Aorta (tissue), 5 donors: ENCODE measurements at regions not wholly inside any gene's neighbourhood (a gene's known extent, or its start where the extent isn't known, plus 50 kb on each side); places are given as distances from the start of the nearest gene placed in this dataset.
"Not testable (repeated sequence)": the region's sequence is repeated elsewhere in the genome, so short reads cannot be mapped to it uniquely, and the experiment has no call there.

Experiments
- ATAC-seq: fragments of 200-7000 bp; cut with Tn5 transposase; one replicate; pipeline ENCODE4 v1.9.1; 2022; ENCODE audit warnings: moderate library complexity; ENCODE audit not compliant: low FRiP score
- DNase-seq, 2 donors: peaks; one replicate each; pipeline ENCODE4 v3.0.0-alpha.2; 2020
- H3K27ac ChIP-seq, 2 donors: one replicate each; pipeline ENCODE4 v1.5.1; 2013; ENCODE audit warnings: low read length in 2 of 2, mild to moderate bottlenecking in 2 of 2, moderate library complexity in 2 of 2, control low read depth in 1 of 2, inconsistent platforms in 1 of 2, low read depth in 1 of 2
- H3K27me3 ChIP-seq, 2 donors: one replicate each; pipeline ENCODE4 v1.6.1; 2013; ENCODE audit warnings: control low read depth in 1 of 2, low read length in 1 of 2, mild to moderate bottlenecking in 1 of 2, moderate library complexity in 1 of 2; ENCODE audit not compliant: insufficient read depth in 2 of 2, control insufficient read depth in 1 of 2
- H3K36me3 ChIP-seq, 2 donors: one replicate each; pipeline ENCODE4 v1.6.1; 2013; ENCODE audit warnings: control low read depth in 1 of 2, low read length in 1 of 2, mild to moderate bottlenecking in 1 of 2; ENCODE audit not compliant: insufficient read depth in 2 of 2, control insufficient read depth in 1 of 2
- H3K4me1 ChIP-seq, 2 donors: one replicate each; pipeline ENCODE4 v1.6.1; 2013; ENCODE audit warnings: low read length in 2 of 2, control low read depth in 1 of 2, mild to moderate bottlenecking in 1 of 2, moderate library complexity in 1 of 2; ENCODE audit not compliant: insufficient read depth in 2 of 2, control insufficient read depth in 1 of 2
- H3K4me3 ChIP-seq, 2 donors: one replicate each; pipeline ENCODE4 v1.5.1; 2013; ENCODE audit warnings: low read length in 2 of 2, control low read depth in 1 of 2, mild to moderate bottlenecking in 1 of 2
- H3K9me3 ChIP-seq: one replicate; pipeline ENCODE4 v1.6.1; 2013; ENCODE audit warnings: mild to moderate bottlenecking, low read length; ENCODE audit not compliant: control insufficient read depth
- WGBS, 2 donors: extraction: QIAGEN DNeasy Blood & Tissue Kit; methylation state at CpG; one replicate each; pipeline ENCODE4 v1.1.7; 2013; 5-methylcytosine and 5-hydroxymethylcytosine counted together
- intact Hi-C, 2 donors: fragments of 100-400 bp; cut with DNase I; formaldehyde crosslinking; loops; one replicate each; pipeline versions ENCODE4 v1.14.2 to v1.15.0; 2022
- donor health status: healthy with polysubstance abuse.
- donor health status: Bipolar disorder and iron deficiency.
- donor health status: DM: no; HTN: no; CAD: no.
- donor health status: DM: no; HTN: no; CAD: no.
- donor health status: DM: yes; HTN: yes; CAD: no.

GRCh38 chr7:16369855-16370254 is 51.5 kb downstream of the CRPPA start:
- Histone ChIP-seq H3K4me3 (no peak overlapping the region), H3K36me3 (no peaks in the 10 kb centered on the region), H3K27me3 (no peaks in the 10 kb centered on the region), H3K4me1 (peaks cover 0 to 2% of the 10 kb centered on the region in 2 donors), H3K9me3 (peaks cover 5% of the 10 kb centered on the region), H3K27ac (no peak overlapping the region)
- intact Hi-C loops, result no loop called here
- DNase-seq, result no peak
- ATAC-seq, result no peak

GRCh38 chr7:16369309-16369708 is 52.0 kb downstream of the CRPPA start:
- H3K9me3 ChIP-seq, H3K4me3 ChIP-seq, H3K4me1 ChIP-seq, DNase-seq, H3K36me3 ChIP-seq, ATAC-seq, H3K27me3 ChIP-seq, intact Hi-C loops, H3K27ac ChIP-seq: not testable (repeated sequence)
- 35 to 44% methylated on average over 2 of the region's 2 CpGs for WGBS, 2 donors

DNA sequence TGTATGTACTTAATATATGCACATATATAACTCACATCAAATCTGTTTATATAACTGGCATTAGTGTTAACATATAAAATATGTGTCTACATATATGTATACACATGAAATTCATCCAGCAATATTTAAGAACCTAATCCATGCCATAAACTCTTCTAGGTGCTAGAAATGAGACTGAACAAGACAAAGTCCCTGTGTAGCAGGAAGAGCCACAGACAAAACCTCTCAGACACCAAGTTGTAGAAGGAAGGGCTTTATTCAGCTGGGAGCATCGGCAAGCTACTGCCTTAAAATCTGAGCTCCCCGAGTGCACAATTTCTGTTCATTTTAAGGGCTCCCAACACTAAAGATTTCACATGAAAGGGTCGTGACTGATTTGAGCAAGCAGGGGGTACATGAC is 52.5 kb downstream of the CRPPA start:
- ATAC-seq, result no peak
- 71 to 75% methylated on average over 3 of the region's 3 CpGs for WGBS, 2 donors
- intact Hi-C loops, result no loop called here
- Histone ChIP-seq H3K27ac (no peak overlapping the region), H3K4me3 (no peak overlapping the region), H3K4me1 (peaks cover 0 to 2% of the 10 kb centered on the region in 2 donors), H3K9me3 (peaks cover 5% of the 10 kb centered on the region), H3K27me3 (no peaks in the 10 kb centered on the region), H3K36me3 (no peaks in the 10 kb centered on the region)
- no peak for DNase-seq

- ATAC-seq (no peak), DNase-seq (no peak)
- no peaks in the 10 kb centered on the region for H3K36me3 ChIP-seq
- H3K4me3 ChIP-seq, result no peak overlapping the region
- peaks cover 5% of the 10 kb centered on the region for H3K9me3 ChIP-seq
- no peaks in the 10 kb centered on the region for H3K27me3 ChIP-seq
- WGBS, 2 donors, result 25 to 31% methylated on average over 1 of the region's 1 CpG
- H3K4me1 ChIP-seq, result peaks cover 0 to 2% of the 10 kb centered on the region in 2 donors
- intact Hi-C loops, result no loop called here
- H3K27ac ChIP-seq, result no peak overlapping the region
Observed at GRCh38 chr7:16367115-16367514, 54.2 kb downstream of the CRPPA start.

- no peaks in the 10 kb centered on the region for H3K27me3 ChIP-seq
- ATAC-seq (no peak), DNase-seq (no peak)
- WGBS, 2 donors, result 89 to 94% methylated on average over 3 of the region's 3 CpGs
- H3K9me3 ChIP-seq, result peaks cover 5% of the 10 kb centered on the region
- intact Hi-C loops, result no loop called here
- no peaks in the 10 kb centered on the region for H3K36me3 ChIP-seq
- H3K4me1 ChIP-seq, result peaks cover 0 to 2% of the 10 kb centered on the region in 2 donors
- no peak overlapping the region for H3K27ac ChIP-seq
- H3K4me3 ChIP-seq, result no peak overlapping the region
Observed at GRCh38 chr7:16365952-16366351, 55.4 kb downstream of the CRPPA start.

DNA sequence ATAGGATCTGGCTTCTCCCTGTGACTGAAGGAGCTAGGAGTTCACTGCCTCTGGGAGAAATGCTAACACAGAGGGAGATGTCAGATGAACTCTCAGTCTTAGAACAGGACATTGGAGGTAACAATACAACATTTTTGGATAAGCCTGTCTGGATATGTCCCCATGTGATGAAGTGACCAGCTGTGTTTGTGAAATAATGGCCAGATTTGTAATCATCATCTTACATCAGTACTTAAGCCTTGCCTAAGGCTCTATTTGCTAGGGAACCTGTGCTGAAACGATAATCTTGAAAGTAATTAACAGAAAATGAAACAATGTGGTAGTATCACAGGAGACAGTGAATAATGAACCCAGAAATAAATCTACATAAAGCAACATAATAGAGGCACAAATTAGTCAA is 56.2 kb downstream of the CRPPA start:
- H3K36me3 ChIP-seq, result no peaks in the 10 kb centered on the region
- H3K27me3 ChIP-seq, result no peaks in the 10 kb centered on the region
- peaks cover 0 to 2% of the 10 kb centered on the region in 2 donors for H3K4me1 ChIP-seq
- WGBS, 2 donors, result 92 to 93% methylated on average over 1 of the region's 1 CpG
- intact Hi-C loops, result no loop called here
- no peak for ATAC-seq
- H3K4me3 ChIP-seq, result no peak overlapping the region
- no peak for DNase-seq
- H3K9me3 ChIP-seq, result peaks cover 4% of the 10 kb centered on the region
- H3K27ac ChIP-seq, result no peak overlapping the region

DNA sequence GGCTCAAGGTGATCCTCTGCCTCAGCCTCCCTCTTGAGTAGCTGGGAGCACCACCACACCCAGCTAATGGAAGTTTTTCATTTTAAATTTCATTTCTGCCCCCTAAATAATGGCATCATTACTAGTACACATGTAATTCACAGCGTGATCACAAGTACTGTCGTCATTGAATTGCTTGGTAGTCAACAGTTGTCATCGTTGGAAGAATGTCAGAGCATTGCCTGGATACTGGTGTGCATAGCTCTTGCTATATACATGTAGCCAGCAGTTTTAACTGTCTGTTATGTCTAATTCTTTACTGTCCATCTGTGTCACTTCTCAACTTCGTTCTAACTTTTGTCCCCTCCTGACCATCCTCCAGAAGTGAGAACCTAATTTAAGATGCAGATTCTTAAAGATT is 62.1 kb downstream of the CRPPA start:
- Histone ChIP-seq H3K27me3 (no peaks in the 10 kb centered on the region), H3K9me3 (no peaks in the 10 kb centered on the region), H3K36me3 (no peaks in the 10 kb centered on the region), H3K27ac (no peak overlapping the region), H3K4me3 (no peak overlapping the region), H3K4me1 (no peaks in the 10 kb centered on the region)
- DNase-seq (no peak), ATAC-seq (no peak)
- 65 to 73% methylated on average over 4 of the region's 4 CpGs for WGBS, 2 donors
- intact Hi-C loops, result no loop called here

- Histone ChIP-seq H3K9me3 (no peaks in the 10 kb centered on the region), H3K36me3 (no peaks in the 10 kb centered on the region), H3K27me3 (no peaks in the 10 kb centered on the region), H3K4me3 (no peak overlapping the region), H3K4me1 (no peaks in the 10 kb centered on the region), H3K27ac (no peak overlapping the region)
- 42 to 44% methylated on average over 3 of the region's 3 CpGs for WGBS, 2 donors
- ATAC-seq (no peak), DNase-seq (peak in 1 of 2 donors; percentile 43)
- intact Hi-C loops, result no loop called here
Observed at GRCh38 chr7:16357921-16358320, 63.4 kb downstream of the CRPPA start.

DNA sequence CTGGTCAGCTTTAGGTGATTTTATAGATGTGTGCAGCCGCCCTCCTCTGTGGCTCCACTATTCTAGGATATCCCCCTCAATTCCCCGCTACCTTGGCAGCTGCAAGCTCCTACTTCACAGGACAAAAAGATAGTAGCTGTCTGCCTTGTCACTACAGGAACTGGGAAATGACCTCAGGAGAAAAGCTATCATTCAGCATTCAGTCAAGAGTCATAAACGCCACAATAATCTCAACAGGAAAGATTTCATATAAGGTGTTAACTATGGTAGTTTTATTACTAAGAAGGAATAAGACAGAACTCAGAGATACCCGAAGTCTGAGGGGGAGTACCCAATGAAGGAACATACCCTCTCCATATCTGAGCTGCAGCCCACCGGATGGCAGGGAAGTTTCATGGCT is 63.9 kb downstream of the CRPPA start:
- 85 to 93% methylated on average over 5 of the region's 5 CpGs for WGBS, 2 donors
- Histone ChIP-seq H3K9me3 (no peaks in the 10 kb centered on the region), H3K4me1 (no peaks in the 10 kb centered on the region), H3K36me3 (no peaks in the 10 kb centered on the region), H3K4me3 (no peak overlapping the region), H3K27me3 (no peaks in the 10 kb centered on the region), H3K27ac (no peak overlapping the region)
- intact Hi-C loops, result no loop called here
- no peak for ATAC-seq
- DNase-seq, result no peak
